Lower leg skin (tissue), 3 donors: ENCODE measurements at regions not wholly inside any gene's neighbourhood (a gene's known extent, or its start where the extent isn't known, plus 50 kb on each side); places are given as distances from the start of the nearest gene placed in this dataset.

Source experiments
- POLR2A ChIP-seq, 2 donors: fragments of 450-650 bp; IDR thresholded peaks; one replicate each; pipeline ENCODE4 v1.6.1; 2016 to 2017; ENCODE audit warnings: antibody characterized with exemption in 2 of 2, mild to moderate bottlenecking in 1 of 2, moderate library complexity in 1 of 2
- TF ChIP-seq, protein P1 (sequence below), 3 donors: fragments of 450-650 bp; IDR thresholded peaks; one replicate each; pipeline ENCODE4 v1.5.1; 2016; ENCODE audit warnings: antibody characterized with exemption in 3 of 3, mild to moderate bottlenecking in 3 of 3, moderate library complexity in 2 of 3

- no peak for TF ChIP-seq POLR2A (IDR thresholded peaks at IDR 0.05)
- TF ChIP-seq, protein P1, sequence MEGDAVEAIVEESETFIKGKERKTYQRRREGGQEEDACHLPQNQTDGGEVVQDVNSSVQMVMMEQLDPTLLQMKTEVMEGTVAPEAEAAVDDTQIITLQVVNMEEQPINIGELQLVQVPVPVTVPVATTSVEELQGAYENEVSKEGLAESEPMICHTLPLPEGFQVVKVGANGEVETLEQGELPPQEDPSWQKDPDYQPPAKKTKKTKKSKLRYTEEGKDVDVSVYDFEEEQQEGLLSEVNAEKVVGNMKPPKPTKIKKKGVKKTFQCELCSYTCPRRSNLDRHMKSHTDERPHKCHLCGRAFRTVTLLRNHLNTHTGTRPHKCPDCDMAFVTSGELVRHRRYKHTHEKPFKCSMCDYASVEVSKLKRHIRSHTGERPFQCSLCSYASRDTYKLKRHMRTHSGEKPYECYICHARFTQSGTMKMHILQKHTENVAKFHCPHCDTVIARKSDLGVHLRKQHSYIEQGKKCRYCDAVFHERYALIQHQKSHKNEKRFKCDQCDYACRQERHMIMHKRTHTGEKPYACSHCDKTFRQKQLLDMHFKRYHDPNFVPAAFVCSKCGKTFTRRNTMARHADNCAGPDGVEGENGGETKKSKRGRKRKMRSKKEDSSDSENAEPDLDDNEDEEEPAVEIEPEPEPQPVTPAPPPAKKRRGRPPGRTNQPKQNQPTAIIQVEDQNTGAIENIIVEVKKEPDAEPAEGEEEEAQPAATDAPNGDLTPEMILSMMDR (IDR thresholded peaks at IDR 0.05) = no peak
Observed at GRCh38 chr13:99724633-99725517, 223.6 kb downstream of the TM9SF2 start.
